Kidney (tissue), 13 donors: ENCODE measurements at regions not wholly inside any gene's neighbourhood (a gene's known extent, or its start where the extent isn't known, plus 50 kb on each side); places are given as distances from the start of the nearest gene placed in this dataset.
A peak's percentile ranks its signal among the peaks of the same experiment; 100 is the strongest.

Experiments
- DNase-seq, 5 donors: peaks; one replicate each; pipeline ENCODE4 v3.0.0-alpha.2; 2013 to 2020
- FAIRE-seq: peaks from 2 replicates; lab custom pipeline; 2012; peaks lifted over from hg19 to GRCh38; lab: Jason Lieb, UNC
- H3K27ac ChIP-seq, 2 donors: one replicate each; pipeline ENCODE4 v1.7.0; 2013; ENCODE audit warnings: low read depth in 2 of 2, low read length in 2 of 2, inconsistent platforms in 1 of 2
- H3K27me3 ChIP-seq: one replicate; pipeline ENCODE4 v1.7.1; 2013; ENCODE audit warnings: low read length, inconsistent platforms; ENCODE audit not compliant: control insufficient read depth, insufficient read depth
- H3K36me3 ChIP-seq, 3 donors: one replicate each; pipeline versions ENCODE4 v1.7.0 to v1.7.1; 2013; ENCODE audit warnings: low read length in 3 of 3, control low read depth in 1 of 3, inconsistent platforms in 1 of 3; ENCODE audit not compliant: insufficient read depth in 3 of 3, control insufficient read depth in 2 of 3
- H3K4me1 ChIP-seq, 3 donors: one replicate each; pipeline versions ENCODE4 v1.7.0 to v1.7.1; 2013; ENCODE audit warnings: low read length in 3 of 3, inconsistent platforms in 1 of 3, low read depth in 1 of 3; ENCODE audit not compliant: control insufficient read depth in 2 of 3, insufficient read depth in 2 of 3
- H3K4me3 ChIP-seq, 3 donors: one replicate each; pipeline versions ENCODE4 v1.7.0 to v1.8.1; 2013; ENCODE audit warnings: low read length in 3 of 3, control low read depth in 1 of 3, inconsistent platforms in 1 of 3
- H3K9ac ChIP-seq, 3 donors: one replicate each; pipeline versions ENCODE4 v1.7.0 to v1.7.1; 2013; ENCODE audit warnings: low read length in 3 of 3, control low read depth in 1 of 3, inconsistent platforms in 1 of 3
- H3K9me3 ChIP-seq, 3 donors: one replicate each; pipeline versions ENCODE4 v1.7.0 to v1.7.1; 2013; ENCODE audit warnings: low read length in 3 of 3, control low read depth in 1 of 3, inconsistent platforms in 1 of 3; ENCODE audit not compliant: control insufficient read depth in 2 of 3, insufficient read depth in 1 of 3
- CTCF ChIP-seq: IDR thresholded peaks from 3 replicates; pipeline ENCODE4 v1.5.1; 2012; ENCODE audit warnings: mild to moderate bottlenecking, moderate library complexity, borderline replicate concordance; ENCODE audit not compliant: insufficient read depth; ENCODE audit errors: extremely low read depth
- intact Hi-C: fragments of 100-400 bp; cut with DNase I; formaldehyde crosslinking; loops from one replicate; pipeline ENCODE4 v1.11.1; 2022
- donor health status: control.
- donor health status: control.
- donor health status: control.
- donor health status: control.
- donor health status: control.
- donor health status: DM: yes; HTN: yes; CAD: no.
- donor health status: Normal renal cell carcinoma (clear cell type).

GRCh38 chr3:177694316-177694715 lies 497.0 kb upstream of the TBL1XR1 start:
- intact Hi-C loops, result no loop called here

GRCh38 chr3:177694951-177695350 lies 497.7 kb upstream of the TBL1XR1 start:
- no peaks in the 10 kb centered on the region for H3K27me3 ChIP-seq
- TF ChIP-seq CTCF, result no peak
- FAIRE-seq, result no peak
- H3K36me3 ChIP-seq, result no peaks in the 10 kb centered on the region
- no peak overlapping the region for H3K4me3 ChIP-seq
- DNase-seq, result no peak
- no peak overlapping the region for H3K9ac ChIP-seq
- intact Hi-C loops, result no loop called here
- H3K4me1 ChIP-seq, result no peaks in the 10 kb centered on the region
- no peak overlapping the region for H3K27ac ChIP-seq
- H3K9me3 ChIP-seq, result no peaks in the 10 kb centered on the region

More at GRCh38 chr3:177694316-177694715, 497.0 kb upstream of the TBL1XR1 start:
- no peak for FAIRE-seq
- peak in 2 of 5 donors; percentile 48 to 82 for DNase-seq
- H3K9ac ChIP-seq, result no peak overlapping the region
- no peak overlapping the region for H3K27ac ChIP-seq
- no peak overlapping the region for H3K4me3 ChIP-seq
- TF ChIP-seq CTCF, result no peak
- no peaks in the 10 kb centered on the region for H3K4me1 ChIP-seq
- no peaks in the 10 kb centered on the region for H3K36me3 ChIP-seq
- H3K9me3 ChIP-seq, result no peaks in the 10 kb centered on the region
- H3K27me3 ChIP-seq, result no peaks in the 10 kb centered on the region

- no peaks in the 10 kb centered on the region for H3K9me3 ChIP-seq
- H3K36me3 ChIP-seq, result no peaks in the 10 kb centered on the region
- no peaks in the 10 kb centered on the region for H3K27me3 ChIP-seq
- intact Hi-C loops, result no loop called here
- H3K4me1 ChIP-seq, result no peaks in the 10 kb centered on the region
- no peak overlapping the region for H3K27ac ChIP-seq
- DNase-seq (no peak), FAIRE-seq (no peak)
- TF ChIP-seq CTCF, result no peak
- no peak overlapping the region for H3K9ac ChIP-seq
- H3K4me3 ChIP-seq, result no peak overlapping the region
Observed at GRCh38 chr3:177700117-177700516, 502.8 kb upstream of the TBL1XR1 start.

GRCh38 chr3:177703788-177704187 lies 506.5 kb upstream of the TBL1XR1 start:
- intact Hi-C loops, result no loop called here
- Histone ChIP-seq H3K4me3 (no peak overlapping the region), H3K36me3 (no peaks in the 10 kb centered on the region), H3K27ac (no peak overlapping the region), H3K27me3 (no peaks in the 10 kb centered on the region), H3K9ac (no peak overlapping the region), H3K9me3 (no peaks in the 10 kb centered on the region), H3K4me1 (no peaks in the 10 kb centered on the region)
- DNase-seq (no peak), FAIRE-seq (no peak)
- no peak for TF ChIP-seq CTCF
